ENCODE measurements at regions not wholly inside any gene's neighbourhood (a gene's known extent, or its start where the extent isn't known, plus 50 kb on each side); places are given as distances from the start of the nearest gene placed in this dataset.
"Not testable (repeated sequence)": the region's sequence is repeated elsewhere in the genome, so short reads cannot be mapped to it uniquely, and the experiment has no call there.

DNA sequence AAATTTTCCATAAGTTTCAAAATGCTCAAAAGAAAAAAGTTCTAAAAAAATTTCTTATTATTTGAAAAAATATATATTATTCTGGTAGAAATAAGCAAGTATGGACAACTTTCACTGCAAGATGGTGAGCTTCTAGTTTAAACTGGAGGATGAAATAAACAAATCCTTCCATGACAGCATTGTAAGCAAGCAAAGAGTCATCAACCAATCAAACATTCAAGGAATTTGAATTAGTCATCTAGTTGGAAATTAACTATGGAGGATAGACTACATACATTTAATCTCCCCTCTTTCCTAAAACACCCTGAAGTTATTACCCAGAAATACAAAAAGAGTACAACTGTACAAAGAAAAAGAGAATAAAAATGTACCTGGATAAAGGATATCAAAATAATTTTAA is 51.0 kb upstream of the IRX5 start:
- ATAC-seq, result no peak
- H3K4me3 ChIP-seq, result no peak overlapping the region
- no peaks in the 10 kb centered on the region for H3K27me3 ChIP-seq
- TF ChIP-seq POLR2A (IDR thresholded peaks at IDR 0.05), result no peak
- TF ChIP-seq, protein P1, sequence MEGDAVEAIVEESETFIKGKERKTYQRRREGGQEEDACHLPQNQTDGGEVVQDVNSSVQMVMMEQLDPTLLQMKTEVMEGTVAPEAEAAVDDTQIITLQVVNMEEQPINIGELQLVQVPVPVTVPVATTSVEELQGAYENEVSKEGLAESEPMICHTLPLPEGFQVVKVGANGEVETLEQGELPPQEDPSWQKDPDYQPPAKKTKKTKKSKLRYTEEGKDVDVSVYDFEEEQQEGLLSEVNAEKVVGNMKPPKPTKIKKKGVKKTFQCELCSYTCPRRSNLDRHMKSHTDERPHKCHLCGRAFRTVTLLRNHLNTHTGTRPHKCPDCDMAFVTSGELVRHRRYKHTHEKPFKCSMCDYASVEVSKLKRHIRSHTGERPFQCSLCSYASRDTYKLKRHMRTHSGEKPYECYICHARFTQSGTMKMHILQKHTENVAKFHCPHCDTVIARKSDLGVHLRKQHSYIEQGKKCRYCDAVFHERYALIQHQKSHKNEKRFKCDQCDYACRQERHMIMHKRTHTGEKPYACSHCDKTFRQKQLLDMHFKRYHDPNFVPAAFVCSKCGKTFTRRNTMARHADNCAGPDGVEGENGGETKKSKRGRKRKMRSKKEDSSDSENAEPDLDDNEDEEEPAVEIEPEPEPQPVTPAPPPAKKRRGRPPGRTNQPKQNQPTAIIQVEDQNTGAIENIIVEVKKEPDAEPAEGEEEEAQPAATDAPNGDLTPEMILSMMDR (IDR thresholded peaks at IDR 0.05), result no peak
- H3K4me1 ChIP-seq, result no peaks in the 10 kb centered on the region
- peaks cover 0 to 31% (median 0%) of the 10 kb centered on the region in 12 donors for H3K9me3 ChIP-seq
- DNase-seq, result no peak
- no peak overlapping the region for H3K27ac ChIP-seq
- H3K36me3 ChIP-seq, result no peaks in the 10 kb centered on the region
- intact Hi-C loops (cut with DNase I), result no loop called here

- TF ChIP-seq, protein P1 (IDR thresholded peaks at IDR 0.05), result no peak
- no peak for TF ChIP-seq POLR2A (IDR thresholded peaks at IDR 0.05)
- Histone ChIP-seq H3K36me3 (no peaks in the 10 kb centered on the region), H3K4me1 (no peaks in the 10 kb centered on the region), H3K4me3 (no peak overlapping the region), H3K9me3 (peaks cover 0 to 19% (median 0%) of the 10 kb centered on the region in 12 donors), H3K27ac (no peak overlapping the region), H3K27me3 (no peaks in the 10 kb centered on the region)
- WGBS, 4 donors, result 82 to 93% (median 85%) methylated on average over 1 of the region's 1 CpG
- ATAC-seq (no peak), DNase-seq (no peak)
- intact Hi-C loops (cut with DNase I), result no loop called here
Observed at GRCh38 chr16:54878301-54878700, 52.4 kb upstream of the IRX5 start.

- H3K27ac ChIP-seq, result no peak overlapping the region
- ATAC-seq, result no peak
- no peaks in the 10 kb centered on the region for H3K4me1 ChIP-seq
- intact Hi-C loops (cut with DNase I), result no loop called here
- no peak for DNase-seq
- WGBS, 4 donors, result 67 to 89% (median 86%) methylated on average over 1 of the region's 1 CpG
- no peak for TF ChIP-seq POLR2A (IDR thresholded peaks at IDR 0.05)
- TF ChIP-seq, protein P1 (IDR thresholded peaks at IDR 0.05), result no peak
- no peaks in the 10 kb centered on the region for H3K36me3 ChIP-seq
- H3K9me3 ChIP-seq, result peaks cover 0 to 12% (median 0%) of the 10 kb centered on the region in 12 donors
- no peak overlapping the region for H3K4me3 ChIP-seq
- no peaks in the 10 kb centered on the region for H3K27me3 ChIP-seq
Observed at GRCh38 chr16:54875443-54875842, 55.2 kb upstream of the IRX5 start.

DNA sequence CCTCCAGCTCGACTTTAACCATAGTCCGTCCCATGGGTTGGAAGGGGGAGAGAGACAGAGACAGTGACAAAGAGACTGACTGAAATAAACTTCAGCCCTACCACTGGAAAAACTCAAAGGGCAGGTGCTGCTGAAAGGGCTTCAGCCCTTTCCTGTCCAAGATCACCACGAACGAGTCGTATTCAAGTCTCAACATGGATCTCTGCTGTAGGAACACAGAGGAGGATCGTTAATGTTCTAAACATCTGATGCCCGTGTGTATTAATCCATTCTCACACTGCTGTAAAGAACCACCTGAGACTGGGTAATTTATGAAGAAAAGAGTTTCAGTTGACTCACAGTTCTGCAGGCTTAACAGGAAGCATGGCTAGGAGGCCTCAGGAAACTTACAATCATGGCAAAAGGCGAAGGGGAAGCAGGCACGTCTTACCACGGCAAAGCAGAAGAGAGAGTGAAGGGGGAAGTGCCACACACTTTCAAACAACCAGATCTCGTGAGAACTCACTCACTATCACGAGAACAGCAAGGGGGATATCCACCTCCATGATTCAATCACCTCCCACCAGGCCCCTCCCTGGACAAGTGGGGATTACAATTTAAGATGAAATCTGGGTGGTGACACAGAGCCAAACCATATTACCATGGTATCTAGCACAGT is 56.8 kb upstream of the IRX5 start:
- H3K9me3 ChIP-seq; ATAC-seq; H3K36me3 ChIP-seq; H3K4me1 ChIP-seq; H3K27me3 ChIP-seq; H3K27ac ChIP-seq; DNase-seq; H3K4me3 ChIP-seq; intact Hi-C loops (cut with DNase I): not testable (repeated sequence)
- WGBS, 4 donors, result 79 to 86% (median 81%) methylated on average over 12 of the region's 12 CpGs

DNA sequence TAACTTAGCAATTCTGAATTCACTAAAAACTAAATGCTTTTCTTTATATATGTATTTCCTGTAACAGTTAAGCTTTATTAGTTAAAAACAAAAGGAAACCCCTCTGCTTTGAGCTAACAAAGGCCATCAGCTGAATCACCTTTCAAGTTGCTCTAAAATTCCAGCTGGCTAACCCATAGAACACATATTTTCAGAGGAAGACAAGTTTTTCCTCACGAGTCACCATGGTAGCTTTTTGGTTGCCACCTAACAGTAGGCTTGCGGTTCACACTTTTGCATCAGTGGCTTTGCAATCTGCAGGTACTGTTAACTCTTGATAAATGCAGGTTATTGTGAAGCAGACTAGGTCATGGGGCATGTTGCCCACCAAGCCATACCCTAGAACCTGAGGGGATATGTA is 57.6 kb upstream of the IRX5 start:
- 68 to 82% (median 80%) methylated on average over 2 of the region's 2 CpGs for WGBS, 4 donors
- DNase-seq (no peak), ATAC-seq (no peak)
- Histone ChIP-seq H3K9me3 (peaks cover 0 to 9% (median 0%) of the 10 kb centered on the region in 12 donors), H3K27me3 (no peaks in the 10 kb centered on the region), H3K4me1 (peaks cover 0 to 3% (median 0%) of the 10 kb centered on the region in 12 donors), H3K4me3 (no peak overlapping the region), H3K27ac (no peak overlapping the region), H3K36me3 (no peaks in the 10 kb centered on the region)
- intact Hi-C loops (cut with DNase I), result no loop called here
- TF ChIP-seq POLR2A (IDR thresholded peaks at IDR 0.05), result no peak
- TF ChIP-seq, protein P1 (IDR thresholded peaks at IDR 0.05), result no peak
